SK-N-SH treated with all-trans-retinoic acid at 6 μM for 48 hours (cell line): ENCODE measurements at regions not wholly inside any gene's neighbourhood (a gene's known extent, or its start where the extent isn't known, plus 50 kb on each side); places are given as distances from the start of the nearest gene placed in this dataset.

Experiments used
- GLIS3 ChIP-seq: fragments of 250-450 bp; sonication (Bioruptor Pico); IDR thresholded peaks from 2 replicates; pipeline ENCODE4 v1.5.0; 2020; ENCODE audit warnings: mild to moderate bottlenecking, moderate library complexity
- TSHZ2 ChIP-seq: fragments of 250-450 bp; sonication (Bioruptor Pico); IDR thresholded peaks from 2 replicates; pipeline ENCODE4 v1.5.0; 2020; ENCODE audit warnings: mild to moderate bottlenecking, moderate library complexity
- ZNF70 ChIP-seq: fragments of 450-650 bp; formaldehyde crosslinking; IDR thresholded peaks from 2 replicates; pipeline ENCODE4 v1.5.0; 2020; ENCODE audit warnings: mild to moderate bottlenecking, moderate library complexity

GRCh38 chr9:87088192-87088591 lies 140.9 kb upstream of the GAS1 start:
- TF ChIP-seq GLIS3 (CRISPR knock-in tag) (no peak), TSHZ2 (CRISPR knock-in tag) (no peak), ZNF70 (CRISPR knock-in tag) (no peak)
